Cardiac fibroblast (primary cell): ENCODE measurements at regions not wholly inside any gene's neighbourhood (a gene's known extent, or its start where the extent isn't known, plus 50 kb on each side); places are given as distances from the start of the nearest gene placed in this dataset.
"Not testable (repeated sequence)": the region's sequence is repeated elsewhere in the genome, so short reads cannot be mapped to it uniquely, and the experiment has no call there.

ENCODE experiments used
- DNase-seq, 2 donors: peaks; one replicate each; pipeline versions ENCODE4 v3.0.0 to v3.0.0-alpha.2; 2010; ENCODE audit warnings: low read depth in 2 of 2
- H3K4me3 ChIP-seq, 2 donors: replicated peaks in 1 of 2; 1 replicate in 1 of 2; 2 replicates in 1 of 2; pipeline ENCODE4 v1.5.1; 2011; ENCODE audit warnings: low read depth in 2 of 2, low read length in 2 of 2, mild to moderate bottlenecking in 2 of 2, moderate library complexity in 1 of 2
- CTCF ChIP-seq: IDR thresholded peaks from one replicate; pipeline ENCODE4 v1.5.1; 2011; ENCODE audit warnings: low read depth, mild to moderate bottlenecking, low read length, inconsistent platforms

DNA sequence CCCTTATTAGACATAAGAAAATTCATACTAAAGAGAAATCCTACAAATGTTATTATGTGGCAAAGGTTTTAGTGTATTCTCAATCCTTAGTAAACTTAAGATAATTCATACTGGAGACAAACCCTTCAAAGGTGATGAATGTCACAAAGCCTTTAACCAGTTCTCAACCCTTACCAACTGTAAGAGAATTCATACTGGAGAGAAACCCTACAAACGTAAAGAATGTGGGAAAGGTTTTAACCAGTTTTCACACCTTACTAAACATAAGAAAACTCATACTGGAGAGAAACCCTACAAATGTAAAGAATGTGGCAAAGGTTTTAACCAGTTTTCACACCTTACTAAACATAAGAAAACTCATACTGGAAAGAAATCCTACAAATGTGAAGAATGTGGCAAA is 93.2 kb downstream of the ZNF680 start:
- H3K4me3 ChIP-seq = no peak overlapping the region

DNA sequence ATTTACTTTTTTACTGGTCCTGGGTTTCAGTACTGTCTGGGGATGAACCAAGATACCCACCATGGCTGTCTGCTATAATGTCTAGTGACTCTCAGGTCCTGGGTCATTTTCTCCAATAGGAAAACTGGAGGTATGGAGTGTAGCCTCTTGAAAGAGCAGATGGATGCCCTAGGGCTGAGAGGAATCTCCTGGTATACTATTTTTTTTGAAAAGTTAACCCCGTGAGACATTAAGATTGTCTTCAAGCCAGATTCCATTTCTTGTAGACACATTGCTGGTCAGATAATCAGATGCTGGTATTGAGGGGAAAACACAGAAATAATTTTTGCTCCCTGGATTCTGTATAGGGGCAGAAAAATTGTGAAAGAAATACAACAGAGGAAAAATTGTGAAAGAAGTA is 97.3 kb downstream of the ZNF680 start:
- no peak overlapping the region for H3K4me3 ChIP-seq
- no peak for DNase-seq
- TF ChIP-seq CTCF = no peak

More for the DNA sequence above, 93.2 kb downstream of the ZNF680 start:
- no peak for TF ChIP-seq CTCF
- no peak for DNase-seq

DNA sequence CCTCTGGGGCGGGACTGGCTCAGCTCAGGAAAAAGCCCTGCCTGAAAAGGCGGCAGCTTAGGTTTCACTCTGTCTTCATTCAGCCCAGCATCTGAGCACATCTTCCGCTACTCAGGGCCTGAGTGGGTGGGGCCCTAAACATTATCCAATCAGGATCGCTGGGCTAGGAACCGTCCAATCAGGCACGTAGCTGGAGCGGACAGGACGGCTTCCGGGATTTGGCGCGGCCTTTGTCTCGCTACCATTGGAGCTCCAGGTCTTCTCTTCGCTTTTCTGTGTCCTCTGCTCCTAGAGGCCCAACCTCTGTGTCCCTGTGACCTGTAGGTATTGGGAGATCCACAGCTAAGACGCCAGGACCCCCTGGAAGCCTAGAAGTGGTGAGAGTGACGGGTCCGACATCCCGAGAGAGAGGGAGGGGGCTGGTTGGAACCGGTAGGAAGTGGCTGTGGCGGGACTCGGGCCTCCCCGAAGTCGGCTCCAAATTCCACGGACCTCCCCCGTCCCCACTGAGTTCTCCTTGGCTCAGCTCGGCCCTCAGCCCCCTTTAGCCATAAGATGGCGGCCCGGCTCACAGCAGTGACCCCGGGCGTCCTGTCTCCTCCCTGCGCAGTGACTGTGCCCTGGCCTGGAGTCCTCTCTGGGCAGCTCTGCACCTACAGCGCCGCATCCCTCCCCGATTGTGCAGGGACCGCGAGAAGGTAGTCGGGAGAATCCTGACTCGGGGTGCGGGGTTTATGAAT is 99.1 kb downstream of the ZNF680 start:
- peak; percentile 59 to 69 for DNase-seq
- no peak for TF ChIP-seq CTCF
- peak overlapping the region; percentile 36 to 46 for H3K4me3 ChIP-seq

GRCh38 chr7:64459858-64460257 is 103.0 kb downstream of the ZNF680 start:
- DNase-seq, H3K4me3 ChIP-seq: not testable (repeated sequence)

DNA sequence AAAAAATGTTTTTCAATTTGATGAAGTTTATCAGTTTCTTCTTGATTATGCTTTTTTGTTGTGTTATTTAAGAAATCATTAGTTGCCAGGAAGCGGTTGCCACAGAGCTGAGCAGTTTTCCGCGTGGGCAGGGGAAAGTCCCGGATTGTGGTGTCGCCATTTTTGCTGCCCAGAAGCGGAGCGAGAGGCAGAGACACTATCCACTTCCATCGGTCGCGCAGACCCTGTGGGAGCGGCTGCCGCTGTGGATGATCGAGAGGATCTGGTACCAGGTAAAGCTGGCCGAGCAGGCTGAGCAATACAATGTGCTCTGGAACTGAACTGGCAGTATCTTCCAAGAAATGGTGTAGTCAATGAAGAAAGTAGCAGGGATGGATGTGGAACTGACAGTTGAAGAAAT is 119.8 kb downstream of the ZNF736 start:
- no peak overlapping the region for H3K4me3 ChIP-seq
- TF ChIP-seq CTCF = no peak
- no peak for DNase-seq

DNA sequence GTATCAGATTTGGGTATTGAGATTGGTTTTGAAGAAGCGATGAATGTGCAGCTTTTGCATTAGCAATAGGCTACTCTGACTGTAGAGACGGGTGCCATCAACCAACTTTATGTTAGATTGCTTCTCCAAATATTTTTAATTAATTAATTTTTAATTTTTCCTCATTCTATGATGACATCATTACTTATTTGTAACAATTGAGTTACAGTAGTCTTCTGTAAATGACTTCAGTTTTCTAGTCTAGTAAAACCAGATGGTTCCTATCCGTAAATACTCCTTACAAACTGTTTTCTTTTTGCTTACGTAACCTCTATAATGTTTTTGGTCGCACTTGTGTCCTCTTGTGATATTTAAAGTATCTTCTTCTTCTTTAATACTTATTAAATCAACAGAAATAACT is 118.1 kb downstream of the ZNF736 start:
- TF ChIP-seq CTCF = no peak
- no peak overlapping the region for H3K4me3 ChIP-seq
- no peak for DNase-seq

- no peak overlapping the region for H3K4me3 ChIP-seq
- no peak for DNase-seq
- TF ChIP-seq CTCF = no peak
Measured at GRCh38 chr7:64429232-64429631, 115.5 kb downstream of the ZNF736 start.

DNA sequence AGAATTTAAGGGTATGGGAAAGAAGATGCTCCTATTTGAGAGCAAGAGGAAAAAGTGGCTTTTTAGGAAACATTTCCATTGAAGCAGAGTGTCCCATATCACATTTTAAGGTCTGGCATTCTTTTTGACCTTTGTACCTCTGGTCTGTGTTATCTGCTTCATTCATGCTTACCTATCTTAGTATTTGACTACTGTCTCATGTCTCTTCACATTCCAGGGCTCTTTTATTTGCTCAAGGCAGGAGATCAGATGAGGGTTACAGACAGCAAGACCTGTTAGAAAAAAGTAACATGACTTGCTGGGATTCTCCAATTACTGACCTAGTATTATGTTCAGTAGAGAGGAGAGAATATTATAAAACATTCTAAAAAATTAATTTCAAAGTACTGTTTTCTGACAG is 111.7 kb downstream of the ZNF736 start:
- DNase-seq = not testable (repeated sequence)

More for the DNA sequence above, 111.7 kb downstream of the ZNF736 start:
- H3K4me3 ChIP-seq = not testable (repeated sequence)
